ENCODE measurements at regions not wholly inside any gene's neighbourhood (a gene's known extent, or its start where the extent isn't known, plus 50 kb on each side); places are given as distances from the start of the nearest gene placed in this dataset.

- TF ChIP-seq ARID4B (CRISPR knock-in tag; IDR thresholded peaks at IDR 0.05) = no peak
- no peak for TF ChIP-seq FOXK1 (CRISPR knock-in tag; IDR thresholded peaks at IDR 0.05; ENCODE audit: borderline replicate concordance)
- no peak for TF ChIP-seq ZNF76 (CRISPR knock-in tag; IDR thresholded peaks at IDR 0.05; ENCODE audit: borderline replicate concordance)
- TF ChIP-seq RCOR1 (IDR thresholded peaks at IDR 0.05; ENCODE audit: borderline replicate concordance in 1 of 2, low read depth in 2 of 2, low read length in 2 of 2) = no peak
- no peak for TF ChIP-seq CTCF (IDR thresholded peaks at IDR 0.05 in 2 of 3, conservative IDR thresholded peaks at IDR 0.05 in 1 of 3; ENCODE audit: insufficient read depth in 2 of 3, low read depth in 1 of 3, low read length in 3 of 3)
- TF ChIP-seq ZC3H11A (IDR thresholded peaks at IDR 0.05; ENCODE audit: low read depth, low read length) = no peak
- no peak for TF ChIP-seq MAX (CRISPR knock-in tag; IDR thresholded peaks at IDR 0.05)
- no peak for TF ChIP-seq RBM39 (optimal IDR thresholded peaks at IDR 0.05; ENCODE audit: low read depth, low read length)
- TF ChIP-seq NR2C2 (CRISPR knock-in tag; IDR thresholded peaks at IDR 0.05) = no peak
- TF ChIP-seq NR2C2 (tag; IDR thresholded peaks at IDR 0.05) = no peak
- TF ChIP-seq ZFX (CRISPR knock-in tag; IDR thresholded peaks at IDR 0.05) = no peak
- no peak for TF ChIP-seq HMG20B (CRISPR knock-in tag; IDR thresholded peaks at IDR 0.05)
- TF ChIP-seq ZBTB33 (CRISPR knock-in tag; IDR thresholded peaks at IDR 0.05) = no peak
These were observed 319.5 kb upstream of the HSF2 start for GRCh38 chr6:122079916-122080315.

Data from K562 (cell line).